GM12878 (cell line): ENCODE measurements at regions not wholly inside any gene's neighbourhood (a gene's known extent, or its start where the extent isn't known, plus 50 kb on each side); places are given as distances from the start of the nearest gene placed in this dataset.

Experiments
- SKIL ChIP-seq: fragments of 450-650 bp; IDR thresholded peaks from 2 replicates; pipeline ENCODE4 v1.6.1; 2017; ENCODE audit warnings: mild to moderate bottlenecking, low read depth, inconsistent platforms; ENCODE audit not compliant: poor library complexity, severe bottlenecking
- SREBF2 ChIP-seq: IDR thresholded peaks from 2 replicates; pipeline ENCODE4 v1.6.1; 2012; ENCODE audit warnings: mild to moderate bottlenecking, low read length
- TAF1 ChIP-seq: IDR thresholded peaks from 2 replicates; pipeline ENCODE4 v1.6.1; 2011; ENCODE audit warnings: mild to moderate bottlenecking, low read depth, low read length, borderline replicate concordance
- ZNF274 ChIP-seq: IDR thresholded peaks from one replicate; pipeline ENCODE4 v1.8.0; 2011; ENCODE audit not compliant: insufficient read length, insufficient read depth
- TF ChIP-seq, protein P1 (sequence below): IDR thresholded peaks from 2 replicates; pipeline ENCODE4 v1.6.1; 2012; ENCODE audit warnings: low read depth, low read length, improper control_type of control experiment
- TF ChIP-seq, protein P2 (sequence below): fragments of 450-650 bp; formaldehyde crosslinking; IDR thresholded peaks from 2 replicates; pipeline ENCODE4 v1.4.0; 2020; ENCODE audit warnings: mild to moderate bottlenecking, moderate library complexity

DNA sequence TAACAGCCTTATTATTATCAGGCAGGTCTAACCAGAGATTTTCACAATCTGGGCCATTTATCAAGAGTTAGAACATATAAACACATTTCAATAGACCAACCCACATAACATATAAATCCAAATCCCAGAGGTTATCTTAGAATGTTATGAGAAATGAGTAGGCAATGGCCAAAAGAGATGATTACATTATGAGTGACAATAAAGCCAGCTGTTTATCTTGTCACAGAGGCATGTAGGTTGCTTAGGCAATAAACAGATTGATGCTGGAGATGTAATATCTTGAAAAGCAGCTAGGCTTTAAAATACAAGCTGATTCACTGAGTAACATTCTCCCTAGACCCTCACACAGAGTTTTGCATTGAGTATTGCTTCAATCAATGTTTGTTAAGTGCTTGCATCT, 148.5 kb upstream of the SESN3 start (continued):
- TF ChIP-seq, protein P1, sequence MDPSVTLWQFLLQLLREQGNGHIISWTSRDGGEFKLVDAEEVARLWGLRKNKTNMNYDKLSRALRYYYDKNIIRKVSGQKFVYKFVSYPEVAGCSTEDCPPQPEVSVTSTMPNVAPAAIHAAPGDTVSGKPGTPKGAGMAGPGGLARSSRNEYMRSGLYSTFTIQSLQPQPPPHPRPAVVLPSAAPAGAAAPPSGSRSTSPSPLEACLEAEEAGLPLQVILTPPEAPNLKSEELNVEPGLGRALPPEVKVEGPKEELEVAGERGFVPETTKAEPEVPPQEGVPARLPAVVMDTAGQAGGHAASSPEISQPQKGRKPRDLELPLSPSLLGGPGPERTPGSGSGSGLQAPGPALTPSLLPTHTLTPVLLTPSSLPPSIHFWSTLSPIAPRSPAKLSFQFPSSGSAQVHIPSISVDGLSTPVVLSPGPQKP = no peak
- TF ChIP-seq, protein P2, sequence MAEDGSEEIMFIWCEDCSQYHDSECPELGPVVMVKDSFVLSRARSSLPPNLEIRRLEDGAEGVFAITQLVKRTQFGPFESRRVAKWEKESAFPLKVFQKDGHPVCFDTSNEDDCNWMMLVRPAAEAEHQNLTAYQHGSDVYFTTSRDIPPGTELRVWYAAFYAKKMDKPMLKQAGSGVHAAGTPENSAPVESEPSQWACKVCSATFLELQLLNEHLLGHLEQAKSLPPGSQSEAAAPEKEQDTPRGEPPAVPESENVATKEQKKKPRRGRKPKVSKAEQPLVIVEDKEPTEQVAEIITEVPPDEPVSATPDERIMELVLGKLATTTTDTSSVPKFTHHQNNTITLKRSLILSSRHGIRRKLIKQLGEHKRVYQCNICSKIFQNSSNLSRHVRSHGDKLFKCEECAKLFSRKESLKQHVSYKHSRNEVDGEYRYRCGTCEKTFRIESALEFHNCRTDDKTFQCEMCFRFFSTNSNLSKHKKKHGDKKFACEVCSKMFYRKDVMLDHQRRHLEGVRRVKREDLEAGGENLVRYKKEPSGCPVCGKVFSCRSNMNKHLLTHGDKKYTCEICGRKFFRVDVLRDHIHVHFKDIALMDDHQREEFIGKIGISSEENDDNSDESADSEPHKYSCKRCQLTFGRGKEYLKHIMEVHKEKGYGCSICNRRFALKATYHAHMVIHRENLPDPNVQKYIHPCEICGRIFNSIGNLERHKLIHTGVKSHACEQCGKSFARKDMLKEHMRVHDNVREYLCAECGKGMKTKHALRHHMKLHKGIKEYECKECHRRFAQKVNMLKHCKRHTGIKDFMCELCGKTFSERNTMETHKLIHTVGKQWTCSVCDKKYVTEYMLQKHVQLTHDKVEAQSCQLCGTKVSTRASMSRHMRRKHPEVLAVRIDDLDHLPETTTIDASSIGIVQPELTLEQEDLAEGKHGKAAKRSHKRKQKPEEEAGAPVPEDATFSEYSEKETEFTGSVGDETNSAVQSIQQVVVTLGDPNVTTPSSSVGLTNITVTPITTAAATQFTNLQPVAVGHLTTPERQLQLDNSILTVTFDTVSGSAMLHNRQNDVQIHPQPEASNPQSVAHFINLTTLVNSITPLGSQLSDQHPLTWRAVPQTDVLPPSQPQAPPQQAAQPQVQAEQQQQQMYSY (CRISPR knock-in tag) = no peak
- TF ChIP-seq TAF1 = no peak
- TF ChIP-seq ZNF274 = no peak
- no peak for TF ChIP-seq SKIL
- no peak for TF ChIP-seq SREBF2
